ENCODE measurements at regions not wholly inside any gene's neighbourhood (a gene's known extent, or its start where the extent isn't known, plus 50 kb on each side); places are given as distances from the start of the nearest gene placed in this dataset.

- DNase-seq (ENCODE audit: low read depth in 2 of 2): no peak
Measured at GRCh38 chr13:40114305-40114896, 458.9 kb downstream of the COG6 start.

GRCh38 chr13:40115426-40115825 lies 460.0 kb downstream of the COG6 start:
- no peak for DNase-seq (ENCODE audit: low read depth in 2 of 2)

- DNase-seq (ENCODE audit: low read depth in 2 of 2): no peak
Measured at GRCh38 chr13:40116008-40116407, 460.5 kb downstream of the COG6 start.

- DNase-seq (ENCODE audit: low read depth in 2 of 2): no peak
Measured at GRCh38 chr13:40118337-40118736, 462.9 kb downstream of the COG6 start.

GRCh38 chr13:40119852-40120251 lies 464.4 kb downstream of the COG6 start:
- no peak for DNase-seq (ENCODE audit: low read depth in 2 of 2)

GRCh38 chr13:40120288-40120687 lies 464.8 kb downstream of the COG6 start:
- no peak for DNase-seq (ENCODE audit: low read depth in 2 of 2)

GRCh38 chr13:40120781-40121180 lies 465.3 kb downstream of the COG6 start:
- no peak for DNase-seq (ENCODE audit: low read depth in 2 of 2)

- no peak for DNase-seq (ENCODE audit: low read depth in 2 of 2)
Measured at GRCh38 chr13:40121722-40122121, 466.3 kb downstream of the COG6 start.

- no peak for DNase-seq (ENCODE audit: low read depth in 2 of 2)
Measured at GRCh38 chr13:40123962-40124632, 468.6 kb downstream of the COG6 start.

- no peak for DNase-seq (ENCODE audit: low read depth in 2 of 2)
Measured at GRCh38 chr13:40124633-40125015, 469.2 kb downstream of the COG6 start.

GRCh38 chr13:40125336-40125735 lies 469.9 kb downstream of the COG6 start:
- no peak for DNase-seq (ENCODE audit: low read depth in 2 of 2)

GRCh38 chr13:40126306-40127085 lies 471.0 kb downstream of the COG6 start:
- no peak for DNase-seq (ENCODE audit: low read depth in 2 of 2)

GRCh38 chr13:40127476-40127875 lies 472.0 kb downstream of the COG6 start:
- DNase-seq (ENCODE audit: low read depth in 2 of 2): no peak

- DNase-seq (ENCODE audit: low read depth in 2 of 2): no peak
Measured at GRCh38 chr13:40127925-40128324, 472.5 kb downstream of the COG6 start.

- no peak for DNase-seq (ENCODE audit: low read depth in 2 of 2)
Measured at GRCh38 chr13:40129467-40129866, 474.0 kb downstream of the COG6 start.

GRCh38 chr13:40130871-40131636 lies 475.6 kb downstream of the COG6 start:
- no peak for DNase-seq (ENCODE audit: low read depth in 2 of 2)

- no peak for DNase-seq (ENCODE audit: low read depth in 2 of 2)
Measured at GRCh38 chr13:40132249-40132648, 476.8 kb downstream of the COG6 start.

- DNase-seq (ENCODE audit: low read depth in 2 of 2): no peak
Measured at GRCh38 chr13:40136896-40137295, 481.4 kb downstream of the COG6 start.

- DNase-seq (ENCODE audit: low read depth in 2 of 2): no peak
Measured at GRCh38 chr13:40137400-40137799, 481.9 kb downstream of the COG6 start.

- no peak for DNase-seq (ENCODE audit: low read depth in 2 of 2)
Measured at GRCh38 chr13:40139896-40140520, 484.5 kb downstream of the COG6 start.

GRCh38 chr13:40141859-40142555 lies 486.5 kb downstream of the COG6 start:
- no peak for DNase-seq (ENCODE audit: low read depth in 2 of 2)
